Astrocyte of the spinal cord (primary cell): ENCODE measurements at regions not wholly inside any gene's neighbourhood (a gene's known extent, or its start where the extent isn't known, plus 50 kb on each side); places are given as distances from the start of the nearest gene placed in this dataset.

Experiments used
- DNase-seq: peaks from one replicate; pipeline ENCODE4 v3.0.0; 2011; ENCODE audit warnings: low read depth, low spot score
- H3K4me3 ChIP-seq: 2 replicates; pipeline ENCODE4 v1.5.1; 2011; ENCODE audit warnings: low read depth, mild to moderate bottlenecking, low read length, moderate library complexity
- CTCF ChIP-seq: IDR thresholded peaks from 2 replicates; pipeline ENCODE4 v1.5.1; 2012; ENCODE audit warnings: low read depth, mild to moderate bottlenecking, low read length, inconsistent platforms
- in situ Hi-C: cut with HindIII; loops from 2 replicates; pipeline ENCODE4 v1.10.0; 2017; ENCODE audit warnings: low sequenced_read_pairs

DNA sequence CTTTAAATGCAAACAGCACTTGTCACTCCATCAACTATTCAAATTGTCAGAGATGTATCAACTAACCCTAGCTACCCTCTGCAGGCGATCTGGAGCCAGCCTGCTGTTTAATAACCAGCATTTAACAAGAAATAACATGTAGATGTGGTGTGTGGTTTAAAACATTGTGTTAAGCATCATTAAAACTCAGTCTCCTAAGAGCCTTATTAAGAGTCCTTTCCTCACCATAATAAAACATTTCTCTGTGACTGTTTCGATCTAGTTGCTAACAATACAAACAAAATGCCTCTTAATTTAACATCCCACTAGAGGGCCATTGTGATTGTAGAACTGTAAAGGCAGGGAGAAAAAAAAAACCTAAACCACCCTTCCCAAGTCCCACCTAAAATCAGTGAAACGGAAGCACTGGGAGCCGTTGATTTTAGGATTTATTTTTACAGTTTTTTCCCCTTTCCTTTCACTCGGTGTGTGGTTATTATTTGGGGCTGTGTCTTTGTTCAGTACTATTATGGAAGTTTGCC is 708.6 kb downstream of the C4orf33 start:
- TF ChIP-seq CTCF: no peak
- no peak for DNase-seq
- in situ Hi-C loops: no loop called here
- no peak overlapping the region for H3K4me3 ChIP-seq

- no peak for TF ChIP-seq CTCF
- in situ Hi-C loops: no loop called here
- H3K4me3 ChIP-seq: no peak overlapping the region
- no peak for DNase-seq
Measured at GRCh38 chr4:129806986-129807385, 711.0 kb downstream of the C4orf33 start.

- no peak overlapping the region for H3K4me3 ChIP-seq
- TF ChIP-seq CTCF: no peak
- DNase-seq: no peak
- in situ Hi-C loops: no loop called here
Measured at GRCh38 chr4:129808242-129808641, 712.3 kb downstream of the C4orf33 start.

- in situ Hi-C loops: no loop called here
- TF ChIP-seq CTCF: no peak
- H3K4me3 ChIP-seq: no peak overlapping the region
- DNase-seq: no peak
Measured at GRCh38 chr4:129821073-129821472, 725.1 kb downstream of the C4orf33 start.

DNA sequence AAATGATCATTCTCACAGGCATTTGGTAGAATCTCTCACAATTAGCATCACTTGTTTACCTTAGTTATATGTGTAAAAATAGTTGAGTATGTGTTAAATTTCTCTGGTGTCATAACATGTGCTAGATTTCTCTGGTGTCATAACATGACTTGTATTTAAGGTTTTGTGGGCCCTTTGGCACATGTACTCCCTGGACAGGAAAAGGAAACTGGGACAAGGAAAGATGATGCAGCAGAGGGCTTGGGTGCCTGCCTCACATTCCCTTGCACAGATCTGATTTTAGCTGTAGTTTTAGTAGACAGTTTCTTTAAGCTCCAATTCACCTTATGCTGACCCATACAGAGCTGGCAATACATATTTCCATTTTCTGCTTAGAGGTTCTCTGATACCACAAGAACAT is 726.0 kb downstream of the C4orf33 start:
- in situ Hi-C loops: no loop called here
- no peak overlapping the region for H3K4me3 ChIP-seq
- TF ChIP-seq CTCF: no peak

DNA sequence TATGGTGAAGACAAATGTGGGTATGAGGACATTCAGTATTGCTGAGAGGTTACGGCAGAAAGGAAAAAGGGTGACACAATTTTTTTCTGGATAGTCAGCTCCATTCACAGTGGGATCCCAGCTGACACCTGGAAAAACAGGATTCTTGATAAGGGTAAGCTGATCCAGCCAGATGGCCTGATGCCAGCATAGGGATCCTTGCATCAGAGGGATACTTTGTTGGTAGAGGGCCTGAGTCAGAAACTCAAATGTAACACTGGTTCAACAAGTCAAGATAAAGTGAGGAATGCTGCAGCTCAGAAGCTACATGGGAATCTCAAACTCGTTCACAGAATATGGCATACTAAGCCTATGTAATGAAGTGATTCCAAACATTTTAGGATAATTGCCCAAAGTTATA is 726.7 kb downstream of the C4orf33 start:
- in situ Hi-C loops: no loop called here
- TF ChIP-seq CTCF: no peak
- H3K4me3 ChIP-seq: no peak overlapping the region
- DNase-seq: peak; percentile 9

More for the DNA sequence above, 726.0 kb downstream of the C4orf33 start:
- DNase-seq: no peak

DNA sequence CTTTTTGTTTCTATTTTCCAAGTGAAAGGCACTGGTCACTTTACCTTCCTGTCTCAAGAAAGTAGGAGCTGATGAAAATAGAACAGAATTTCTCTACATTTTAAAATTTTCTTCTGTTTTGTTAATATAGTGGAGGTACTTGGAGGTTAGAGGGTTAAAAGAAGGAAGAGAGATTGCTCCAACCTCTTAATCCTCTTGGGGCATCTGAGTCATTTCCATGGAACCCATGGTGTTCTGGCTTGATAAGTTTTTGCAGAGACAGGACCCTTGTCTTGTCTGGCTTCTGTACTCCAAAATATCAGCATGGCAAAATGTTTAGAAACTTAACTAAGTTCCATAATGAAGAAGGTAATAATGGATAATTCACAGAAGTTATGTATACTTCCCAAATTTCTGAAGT is 727.2 kb downstream of the C4orf33 start:
- no peak overlapping the region for H3K4me3 ChIP-seq

More for the DNA sequence above, 727.2 kb downstream of the C4orf33 start:
- DNase-seq: no peak
- in situ Hi-C loops: no loop called here
- TF ChIP-seq CTCF: no peak
